ENCODE measurements at regions not wholly inside any gene's neighbourhood (a gene's known extent, or its start where the extent isn't known, plus 50 kb on each side); places are given as distances from the start of the nearest gene placed in this dataset.

- DNase-seq (ENCODE audit: low read depth in 2 of 2), result peak in 1 of 2 experiments; percentile 2
These were observed 55.7 kb upstream of the PHACTR2 start for GRCh38 chr6:143621876-143622605.

GRCh38 chr6:143621159-143621873 is 56.4 kb upstream of the PHACTR2 start:
- no peak for DNase-seq (ENCODE audit: low read depth in 2 of 2)

- peak; percentile 29 for DNase-seq (ENCODE audit: low read depth in 2 of 2)
These were observed 57.3 kb upstream of the PHACTR2 start for GRCh38 chr6:143620447-143620846.

- DNase-seq (ENCODE audit: low read depth in 2 of 2), result no peak
These were observed 57.9 kb upstream of the PHACTR2 start for GRCh38 chr6:143619824-143620401.

- DNase-seq (ENCODE audit: low read depth in 2 of 2), result no peak
These were observed 61.0 kb upstream of the PHACTR2 start for GRCh38 chr6:143616741-143617140.

GRCh38 chr6:143615785-143616184 is 62.0 kb upstream of the PHACTR2 start:
- no peak for DNase-seq (ENCODE audit: low read depth in 2 of 2)

- DNase-seq (ENCODE audit: low read depth in 2 of 2), result no peak
These were observed 63.5 kb upstream of the PHACTR2 start for GRCh38 chr6:143614235-143614634.

GRCh38 chr6:143613749-143614148 is 64.0 kb upstream of the PHACTR2 start:
- DNase-seq (ENCODE audit: low read depth in 2 of 2), result no peak

- DNase-seq (ENCODE audit: low read depth in 2 of 2), result no peak
These were observed 65.6 kb upstream of the PHACTR2 start for GRCh38 chr6:143612186-143612585.

- DNase-seq (ENCODE audit: low read depth in 2 of 2), result no peak
These were observed 66.2 kb upstream of the PHACTR2 start for GRCh38 chr6:143611580-143611979.

GRCh38 chr6:143609972-143610371 is 67.8 kb upstream of the PHACTR2 start:
- no peak for DNase-seq (ENCODE audit: low read depth in 2 of 2)

- DNase-seq (ENCODE audit: low read depth in 2 of 2), result no peak
These were observed 68.3 kb upstream of the PHACTR2 start for GRCh38 chr6:143609501-143609900.

GRCh38 chr6:143608906-143609305 is 68.9 kb upstream of the PHACTR2 start:
- no peak for DNase-seq (ENCODE audit: low read depth in 2 of 2)

GRCh38 chr6:143607974-143608373 is 69.8 kb upstream of the PHACTR2 start:
- no peak for DNase-seq (ENCODE audit: low read depth in 2 of 2)

- no peak for DNase-seq (ENCODE audit: low read depth in 2 of 2)
These were observed 70.6 kb upstream of the PHACTR2 start for GRCh38 chr6:143607168-143607567.

GRCh38 chr6:143605906-143606521 is 71.8 kb upstream of the PHACTR2 start:
- no peak for DNase-seq (ENCODE audit: low read depth in 2 of 2)

- no peak for DNase-seq (ENCODE audit: low read depth in 2 of 2)
These were observed 74.3 kb upstream of the PHACTR2 start for GRCh38 chr6:143603455-143603854.

- no peak for DNase-seq (ENCODE audit: low read depth in 2 of 2)
These were observed 76.3 kb upstream of the PHACTR2 start for GRCh38 chr6:143601504-143601903.

GRCh38 chr6:143600821-143601220 is 76.9 kb upstream of the PHACTR2 start:
- DNase-seq (ENCODE audit: low read depth in 2 of 2), result no peak

- no peak for DNase-seq (ENCODE audit: low read depth in 2 of 2)
These were observed 79.2 kb upstream of the PHACTR2 start for GRCh38 chr6:143598466-143599080.

GRCh38 chr6:143596866-143597265 is 80.9 kb upstream of the PHACTR2 start:
- no peak for DNase-seq (ENCODE audit: low read depth in 2 of 2)

All from fibroblast of skin of left biceps (primary cell).